ENCODE measurements at regions not wholly inside any gene's neighbourhood (a gene's known extent, or its start where the extent isn't known, plus 50 kb on each side); places are given as distances from the start of the nearest gene placed in this dataset.
"Not testable (repeated sequence)": the region's sequence is repeated elsewhere in the genome, so short reads cannot be mapped to it uniquely, and the experiment has no call there.

GRCh38 chr1:178038372-178038771, 55.5 kb upstream of the RASAL2 start:
- H3K4me3 Mint-ChIP-seq = no peak overlapping the region
- H3K27ac Mint-ChIP-seq = no peak overlapping the region
- intact Hi-C loops (cut with micrococcal nuclease) = no loop called here
- no peaks in the 10 kb centered on the region for H3K4me1 Mint-ChIP-seq (ENCODE audit: low read depth)
- H3K27me3 Mint-ChIP-seq (ENCODE audit: low read depth) = peaks cover 22% of the 10 kb centered on the region
- peaks cover 8% of the 10 kb centered on the region for H3K9me3 Mint-ChIP-seq
- CTCF ChIA-PET = no interaction called here
- no peak for DNase-seq
- H3K36me3 Mint-ChIP-seq (ENCODE audit: low read depth) = no peaks in the 10 kb centered on the region

GRCh38 chr1:178039891-178040290, 54.0 kb upstream of the RASAL2 start:
- no peak for DNase-seq
- intact Hi-C loops (cut with micrococcal nuclease) = no loop called here
- Mint-ChIP-seq H3K27ac (no peak overlapping the region), H3K9me3 (peaks cover 5% of the 10 kb centered on the region), H3K36me3 (ENCODE audit: low read depth) (no peaks in the 10 kb centered on the region), H3K4me3 (no peak overlapping the region), H3K27me3 (ENCODE audit: low read depth) (peaks cover 22% of the 10 kb centered on the region), H3K4me1 (ENCODE audit: low read depth) (no peaks in the 10 kb centered on the region)
- CTCF ChIA-PET = no interaction called here

GRCh38 chr1:178043940-178044339, 50.0 kb upstream of the RASAL2 start:
- H3K9me3 Mint-ChIP-seq; H3K27ac Mint-ChIP-seq; H3K27me3 Mint-ChIP-seq (ENCODE audit: low read depth); intact Hi-C loops (cut with micrococcal nuclease); DNase-seq; H3K4me3 Mint-ChIP-seq; H3K4me1 Mint-ChIP-seq (ENCODE audit: low read depth); H3K36me3 Mint-ChIP-seq (ENCODE audit: low read depth); CTCF ChIA-PET: not testable (repeated sequence)
